ENCODE measurements at regions not wholly inside any gene's neighbourhood (a gene's known extent, or its start where the extent isn't known, plus 50 kb on each side); places are given as distances from the start of the nearest gene placed in this dataset.

DNA sequence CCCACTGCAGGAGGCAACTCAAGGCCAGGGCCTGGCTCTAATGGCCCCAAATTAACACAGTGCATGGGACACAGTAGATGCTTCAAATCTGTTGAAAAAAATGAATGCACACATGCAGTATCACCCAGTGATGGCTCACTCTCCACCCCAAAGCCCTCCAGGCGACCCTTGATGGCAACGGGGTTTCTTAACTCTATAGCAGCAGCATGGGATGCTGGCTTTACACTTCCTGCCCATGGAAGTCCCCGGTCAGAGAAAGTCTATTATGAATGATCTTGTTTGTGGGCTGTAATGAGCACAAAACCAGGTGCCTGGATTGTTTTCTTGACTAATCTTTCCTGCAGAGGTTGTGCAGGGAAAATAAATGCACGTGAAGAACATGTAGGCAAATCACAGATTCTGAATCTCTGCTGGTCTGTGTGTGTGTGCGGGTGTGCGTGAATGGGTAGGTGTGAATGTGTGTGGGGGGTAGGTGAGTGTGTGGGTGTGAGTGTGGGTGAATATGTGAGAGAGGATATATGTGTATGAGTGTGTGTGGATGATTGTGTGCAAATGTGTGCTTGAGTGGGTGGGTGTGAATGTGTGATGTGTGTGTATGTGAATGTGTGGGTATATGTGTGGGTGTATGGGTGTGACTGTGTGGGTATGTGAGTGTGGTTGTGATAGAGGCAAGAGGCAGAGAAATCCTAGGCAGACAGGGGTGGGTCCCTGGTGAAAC lies 60.1 kb upstream of the MLN start:
- no peak for TF ChIP-seq CTCF (IDR thresholded peaks at IDR 0.05; ENCODE audit: insufficient read depth, low read depth, low read length)

DNA sequence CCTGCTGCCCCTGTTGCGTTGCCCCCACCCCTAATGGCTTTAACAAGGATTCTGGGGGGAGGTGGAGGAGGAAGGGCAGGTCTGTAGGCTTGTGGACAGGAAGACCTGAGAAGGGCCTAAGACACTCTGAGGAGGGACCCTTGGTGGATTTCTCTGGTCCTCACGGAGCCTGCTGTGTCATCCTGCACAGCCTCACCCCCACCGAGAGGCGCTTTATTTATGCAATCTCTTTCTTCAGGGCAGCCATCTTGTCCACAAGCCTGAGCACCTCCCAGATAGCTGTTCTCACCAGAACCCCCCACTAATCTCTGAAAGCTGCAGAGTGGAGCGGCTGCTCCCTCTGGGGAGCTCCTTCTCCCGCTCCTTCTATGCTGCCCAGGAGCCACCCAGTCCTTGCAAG lies 59.3 kb upstream of the MLN start:
- no peak for TF ChIP-seq CTCF (IDR thresholded peaks at IDR 0.05; ENCODE audit: insufficient read depth, low read depth, low read length)
- no peak overlapping the region for H3K4me3 ChIP-seq (ENCODE audit: low read depth, low read length)
- DNase-seq (ENCODE audit: low read depth), result no peak

More for the DNA sequence above, 60.1 kb upstream of the MLN start:
- H3K4me3 ChIP-seq (ENCODE audit: low read depth, low read length), result no peak overlapping the region
- DNase-seq (ENCODE audit: low read depth), result no peak

GRCh38 chr6:33862536-33862935 lies 58.7 kb upstream of the MLN start:
- TF ChIP-seq CTCF (IDR thresholded peaks at IDR 0.05; ENCODE audit: insufficient read depth, low read depth, low read length), result no peak
- H3K4me3 ChIP-seq (ENCODE audit: low read depth, low read length), result no peak overlapping the region
- DNase-seq (ENCODE audit: low read depth), result no peak

DNA sequence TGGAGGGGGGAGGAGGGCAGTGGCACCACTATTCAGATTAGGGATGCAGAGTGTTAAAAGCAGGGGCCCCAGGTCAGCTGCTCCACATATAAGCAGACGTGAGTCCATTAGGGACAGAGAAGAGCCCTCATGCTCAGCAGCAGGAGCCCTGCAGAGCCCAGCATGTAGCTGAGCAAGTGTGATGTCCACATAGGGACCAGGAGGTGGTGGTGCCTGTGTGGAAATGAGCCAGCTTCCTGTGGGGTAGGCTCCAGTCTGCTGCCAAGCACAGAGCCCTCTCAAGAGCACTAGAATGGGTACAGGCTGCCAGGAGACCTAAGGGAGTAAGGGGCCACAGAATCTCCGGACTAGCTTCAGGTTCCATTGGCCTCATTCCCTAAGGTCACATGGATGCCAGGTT lies 57.9 kb upstream of the MLN start:
- H3K4me3 ChIP-seq (ENCODE audit: low read depth, low read length), result no peak overlapping the region
- no peak for TF ChIP-seq CTCF (IDR thresholded peaks at IDR 0.05; ENCODE audit: insufficient read depth, low read depth, low read length)
- DNase-seq (ENCODE audit: low read depth), result no peak

- no peak for DNase-seq (ENCODE audit: low read depth)
- no peak for TF ChIP-seq CTCF (IDR thresholded peaks at IDR 0.05; ENCODE audit: insufficient read depth, low read depth, low read length)
- H3K4me3 ChIP-seq (ENCODE audit: low read depth, low read length), result no peak overlapping the region
Measured at GRCh38 chr6:33860706-33861474, 57.1 kb upstream of the MLN start.

- no peak for DNase-seq (ENCODE audit: low read depth)
- no peak for TF ChIP-seq CTCF (IDR thresholded peaks at IDR 0.05; ENCODE audit: insufficient read depth, low read depth, low read length)
- no peak overlapping the region for H3K4me3 ChIP-seq (ENCODE audit: low read depth, low read length)
Measured at GRCh38 chr6:33860006-33860405, 56.2 kb upstream of the MLN start.

Measured in fibroblast of villous mesenchyme (primary cell).